NCI-H460 (cell line): ENCODE measurements at regions not wholly inside any gene's neighbourhood (a gene's known extent, or its start where the extent isn't known, plus 50 kb on each side); places are given as distances from the start of the nearest gene placed in this dataset.

Experiments
- DNase-seq: peaks from one replicate; pipeline ENCODE4 v3.0.0-alpha.2; 2016; ENCODE audit warnings: low read depth; ENCODE audit errors: extremely low read depth

- no peak for DNase-seq
These were observed 259.4 kb downstream of the EPM2A start for GRCh38 chr6:145475794-145476396.

- no peak for DNase-seq
These were observed 255.3 kb downstream of the EPM2A start for GRCh38 chr6:145480024-145480423.

- DNase-seq, result no peak
These were observed 251.9 kb downstream of the EPM2A start for GRCh38 chr6:145483191-145483996.

- no peak for DNase-seq
These were observed 250.0 kb downstream of the EPM2A start for GRCh38 chr6:145485288-145485687.

- DNase-seq, result no peak
These were observed 249.0 kb downstream of the EPM2A start for GRCh38 chr6:145486306-145486705.

GRCh38 chr6:145489583-145489982, 245.7 kb downstream of the EPM2A start:
- DNase-seq, result no peak

- no peak for DNase-seq
These were observed 245.3 kb downstream of the EPM2A start for GRCh38 chr6:145490068-145490467.

- DNase-seq, result no peak
These were observed 244.2 kb downstream of the EPM2A start for GRCh38 chr6:145491126-145491525.

DNA sequence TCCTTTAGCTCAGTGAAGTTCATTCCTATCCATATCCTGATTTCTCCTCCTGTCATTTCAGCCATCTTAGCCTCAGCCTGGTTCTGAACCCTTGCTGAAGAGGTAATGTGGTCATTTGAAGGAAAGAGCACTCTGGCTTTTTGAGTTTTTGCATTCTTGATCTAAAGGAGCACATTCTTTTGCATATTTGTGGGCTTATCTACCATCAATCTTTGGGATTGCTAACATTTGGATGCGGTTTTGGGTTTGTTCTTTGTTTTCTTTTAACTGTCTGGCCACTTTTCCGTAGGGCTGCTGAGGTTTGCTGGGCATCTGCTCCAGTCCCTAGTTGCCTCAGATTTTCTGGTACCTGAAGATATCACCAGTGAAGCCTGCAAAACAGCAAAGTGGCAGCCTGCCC, 238.3 kb downstream of the EPM2A start:
- no peak for DNase-seq

GRCh38 chr6:145498425-145498824, 236.9 kb downstream of the EPM2A start:
- DNase-seq, result no peak

DNA sequence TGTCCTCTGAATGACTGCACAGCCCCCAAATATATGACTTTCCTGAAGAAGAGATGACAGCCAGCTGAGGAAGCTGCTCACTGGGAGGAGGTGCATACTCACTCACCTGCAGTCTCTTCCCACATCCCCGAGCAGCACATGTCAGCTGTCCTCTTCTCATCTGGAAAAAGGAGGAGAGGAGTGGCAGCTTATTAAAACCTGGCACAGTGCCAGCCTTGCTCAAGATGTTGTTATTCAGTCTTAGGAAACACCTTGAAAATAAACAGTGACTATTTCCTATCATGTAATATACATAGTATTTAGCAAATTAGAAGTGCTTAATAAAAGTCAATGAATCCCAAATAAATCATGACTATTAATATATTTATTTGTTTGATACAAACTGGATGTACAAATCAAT, 232.9 kb downstream of the EPM2A start:
- no peak for DNase-seq

GRCh38 chr6:145506136-145506535, 229.2 kb downstream of the EPM2A start:
- no peak for DNase-seq

GRCh38 chr6:145506565-145506964, 228.8 kb downstream of the EPM2A start:
- no peak for DNase-seq

- DNase-seq, result no peak
These were observed 228.1 kb downstream of the EPM2A start for GRCh38 chr6:145507239-145507638.

DNA sequence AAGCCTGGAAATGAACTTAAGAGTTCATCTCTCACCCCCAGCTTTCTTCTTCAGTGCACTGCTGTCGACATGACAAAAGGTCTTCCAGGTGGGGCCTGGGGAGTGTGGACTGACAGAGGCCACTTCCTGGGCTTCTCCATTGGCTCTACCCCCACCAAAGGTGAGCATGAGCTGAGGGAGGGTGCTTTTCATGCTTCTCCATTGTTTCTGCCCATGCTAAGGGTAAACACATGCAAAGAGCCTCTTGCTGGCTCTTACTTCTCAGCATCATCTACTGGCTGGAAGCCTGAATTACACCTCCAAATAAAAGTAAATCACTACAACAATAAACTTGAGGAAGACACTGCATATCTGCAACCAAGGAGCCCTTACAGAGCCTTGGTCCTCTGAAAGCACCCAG, 227.2 kb downstream of the EPM2A start:
- no peak for DNase-seq

GRCh38 chr6:145517492-145517891, 217.8 kb downstream of the EPM2A start:
- DNase-seq, result no peak

DNA sequence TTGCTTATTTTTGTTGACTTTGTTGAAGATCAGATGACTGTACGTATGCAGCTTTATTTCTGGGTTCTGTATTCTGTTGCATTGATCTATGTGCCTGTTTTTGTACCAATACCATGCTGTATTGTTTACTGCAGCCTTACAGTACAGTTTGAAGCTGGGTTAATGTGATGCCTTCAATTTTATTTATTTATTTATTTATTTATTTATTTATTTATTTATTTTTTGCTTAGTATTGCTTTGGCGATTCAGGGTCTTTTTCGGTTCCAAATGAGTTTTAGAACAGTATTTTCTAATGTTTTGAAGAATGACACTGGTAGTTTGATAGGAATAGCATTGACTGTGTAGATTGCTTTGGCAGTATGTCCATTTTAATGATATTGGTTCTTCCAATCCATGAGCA, 210.3 kb downstream of the EPM2A start:
- no peak for DNase-seq

- DNase-seq, result no peak
These were observed 205.7 kb downstream of the EPM2A start for GRCh38 chr6:145529582-145529981.

DNA sequence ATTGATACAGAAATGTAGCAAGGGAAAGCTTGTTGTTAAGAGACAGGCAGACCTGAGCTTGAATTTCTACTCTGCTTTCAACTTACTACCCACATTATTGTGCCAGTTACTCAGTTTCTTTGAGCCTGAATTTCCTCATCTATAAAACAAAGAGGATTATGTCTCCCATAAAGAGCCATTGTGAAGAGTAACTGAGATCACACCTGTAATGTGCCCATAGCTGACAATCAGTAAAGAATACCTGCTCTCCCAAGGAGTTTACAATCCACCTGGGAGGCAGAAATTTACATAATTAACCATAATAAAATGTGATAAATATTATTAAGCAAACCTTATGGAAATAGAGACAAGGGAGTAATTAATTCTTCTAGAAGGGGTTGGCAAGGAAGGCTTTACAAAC, 204.9 kb downstream of the EPM2A start:
- no peak for DNase-seq

GRCh38 chr6:145531032-145531431, 204.3 kb downstream of the EPM2A start:
- DNase-seq, result no peak

GRCh38 chr6:145531822-145532221, 203.5 kb downstream of the EPM2A start:
- DNase-seq, result no peak

- no peak for DNase-seq
These were observed 203.0 kb downstream of the EPM2A start for GRCh38 chr6:145532361-145532760.
